ENCODE measurements at regions not wholly inside any gene's neighbourhood (a gene's known extent, or its start where the extent isn't known, plus 50 kb on each side); places are given as distances from the start of the nearest gene placed in this dataset.

GRCh38 chr22:48507595-48508350 is 1319.9 kb downstream of the BRD1 start:
- 69 to 82% (median 77%) methylated on average over 12 to 23 of the region's 23 CpGs for WGBS, 4 donors
- no peaks in the 10 kb centered on the region for H3K36me3 ChIP-seq (replicated peaks in 1 of 2)
- DNase-seq: no peak
- no peak overlapping the region for H3K4me3 ChIP-seq
- no peak overlapping the region for H3K27ac ChIP-seq
- H3K27me3 ChIP-seq: no peaks in the 10 kb centered on the region
- TF ChIP-seq, protein P1, sequence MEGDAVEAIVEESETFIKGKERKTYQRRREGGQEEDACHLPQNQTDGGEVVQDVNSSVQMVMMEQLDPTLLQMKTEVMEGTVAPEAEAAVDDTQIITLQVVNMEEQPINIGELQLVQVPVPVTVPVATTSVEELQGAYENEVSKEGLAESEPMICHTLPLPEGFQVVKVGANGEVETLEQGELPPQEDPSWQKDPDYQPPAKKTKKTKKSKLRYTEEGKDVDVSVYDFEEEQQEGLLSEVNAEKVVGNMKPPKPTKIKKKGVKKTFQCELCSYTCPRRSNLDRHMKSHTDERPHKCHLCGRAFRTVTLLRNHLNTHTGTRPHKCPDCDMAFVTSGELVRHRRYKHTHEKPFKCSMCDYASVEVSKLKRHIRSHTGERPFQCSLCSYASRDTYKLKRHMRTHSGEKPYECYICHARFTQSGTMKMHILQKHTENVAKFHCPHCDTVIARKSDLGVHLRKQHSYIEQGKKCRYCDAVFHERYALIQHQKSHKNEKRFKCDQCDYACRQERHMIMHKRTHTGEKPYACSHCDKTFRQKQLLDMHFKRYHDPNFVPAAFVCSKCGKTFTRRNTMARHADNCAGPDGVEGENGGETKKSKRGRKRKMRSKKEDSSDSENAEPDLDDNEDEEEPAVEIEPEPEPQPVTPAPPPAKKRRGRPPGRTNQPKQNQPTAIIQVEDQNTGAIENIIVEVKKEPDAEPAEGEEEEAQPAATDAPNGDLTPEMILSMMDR (IDR thresholded peaks at IDR 0.05): no peak
- TF ChIP-seq POLR2A (IDR thresholded peaks at IDR 0.05): no peak
- no peaks in the 10 kb centered on the region for H3K9me3 ChIP-seq (replicated peaks in 1 of 3)
- H3K4me1 ChIP-seq (replicated peaks in 1 of 2): no peaks in the 10 kb centered on the region
- intact Hi-C loops (cut with DNase I): no loop called here

DNA sequence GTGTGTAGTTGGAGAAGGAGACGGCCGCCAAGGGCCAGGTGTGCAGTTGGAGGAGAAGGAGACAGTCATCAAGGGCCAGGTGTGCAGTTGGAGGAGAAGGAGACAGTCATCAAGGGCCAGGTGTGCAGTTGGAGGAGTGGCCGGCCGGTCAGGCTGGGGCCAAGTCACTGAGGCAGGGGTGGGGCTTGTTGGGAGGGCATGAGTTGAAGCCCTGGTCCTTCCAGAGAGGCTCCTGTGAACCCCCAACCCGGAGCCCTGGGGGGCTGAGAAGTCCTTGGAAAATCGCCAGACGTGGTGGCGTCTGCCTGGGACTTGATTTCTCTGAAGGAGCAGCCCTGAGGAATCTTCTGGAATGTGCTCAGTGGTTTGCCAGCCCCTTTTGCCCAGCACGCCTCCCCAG is 1320.5 kb downstream of the BRD1 start:
- Histone ChIP-seq H3K27me3 (no peaks in the 10 kb centered on the region), H3K9me3 (replicated peaks in 1 of 3) (no peaks in the 10 kb centered on the region), H3K36me3 (replicated peaks in 1 of 2) (no peaks in the 10 kb centered on the region), H3K27ac (no peak overlapping the region), H3K4me1 (replicated peaks in 1 of 2) (no peaks in the 10 kb centered on the region), H3K4me3 (no peak overlapping the region)
- TF ChIP-seq POLR2A (IDR thresholded peaks at IDR 0.05): no peak
- TF ChIP-seq, protein P1 (IDR thresholded peaks at IDR 0.05): no peak
- intact Hi-C loops (cut with DNase I): no loop called here
- WGBS, 4 donors: 69 to 77% (median 72%) methylated on average over 5 to 9 of the region's 9 CpGs
- no peak for DNase-seq

DNA sequence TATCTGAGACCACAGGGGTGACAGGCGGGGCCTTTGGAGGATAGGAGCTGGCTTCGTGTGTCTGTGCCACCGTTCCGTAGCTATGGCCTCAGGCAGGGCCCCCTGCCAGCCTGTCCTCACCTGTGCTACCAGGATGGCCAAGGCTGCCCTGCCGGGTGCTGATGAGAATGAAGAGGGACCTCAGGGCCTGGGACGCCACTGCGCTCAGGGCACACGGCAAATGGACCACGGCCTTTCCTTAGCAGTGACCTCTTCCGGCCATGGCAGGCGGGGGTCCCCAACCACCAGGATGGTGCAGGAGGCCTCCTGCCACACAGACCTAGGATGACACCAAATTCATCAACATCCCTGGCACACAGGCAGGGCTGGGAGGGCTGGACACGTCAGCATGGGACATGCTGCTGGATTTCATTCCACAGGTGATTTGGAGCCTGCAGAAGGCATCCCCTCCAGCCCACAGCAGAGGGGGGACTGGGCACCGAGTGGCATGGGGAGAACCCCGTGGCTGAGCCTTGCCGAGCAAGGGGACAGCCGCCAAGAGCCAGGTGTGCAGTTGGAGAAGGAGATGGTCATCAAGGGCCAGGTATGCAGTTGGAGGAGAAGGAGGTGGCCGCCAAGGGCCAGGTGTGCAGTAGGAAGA is 1321.0 kb downstream of the BRD1 start:
- Histone ChIP-seq H3K36me3 (replicated peaks in 1 of 2) (no peaks in the 10 kb centered on the region), H3K27me3 (no peaks in the 10 kb centered on the region), H3K27ac (no peak overlapping the region), H3K9me3 (replicated peaks in 1 of 3) (no peaks in the 10 kb centered on the region), H3K4me1 (replicated peaks in 1 of 2) (no peaks in the 10 kb centered on the region), H3K4me3 (no peak overlapping the region)
- WGBS, 4 donors: 84 to 91% (median 87%) methylated on average over 17 of the region's 17 CpGs
- no peak for DNase-seq
- no peak for TF ChIP-seq POLR2A (IDR thresholded peaks at IDR 0.05)
- TF ChIP-seq, protein P1 (IDR thresholded peaks at IDR 0.05): no peak
- intact Hi-C loops (cut with DNase I): no loop called here

- no peak for DNase-seq
- Histone ChIP-seq H3K27ac (no peak overlapping the region), H3K27me3 (no peaks in the 10 kb centered on the region), H3K36me3 (replicated peaks in 1 of 2) (no peaks in the 10 kb centered on the region), H3K4me1 (replicated peaks in 1 of 2) (no peaks in the 10 kb centered on the region), H3K9me3 (replicated peaks in 1 of 3) (no peaks in the 10 kb centered on the region), H3K4me3 (no peak overlapping the region)
- intact Hi-C loops (cut with DNase I): no loop called here
- no peak for TF ChIP-seq POLR2A (IDR thresholded peaks at IDR 0.05)
- TF ChIP-seq, protein P1 (IDR thresholded peaks at IDR 0.05): no peak
- 65 to 83% (median 79%) methylated on average over 4 to 8 of the region's 8 CpGs for WGBS, 4 donors
Measured at GRCh38 chr22:48505891-48506290, 1321.8 kb downstream of the BRD1 start.

Measured in adrenal gland (tissue), 9 donors.